ENCODE measurements at regions not wholly inside any gene's neighbourhood (a gene's known extent, or its start where the extent isn't known, plus 50 kb on each side); places are given as distances from the start of the nearest gene placed in this dataset.

GRCh38 chr14:96979611-96980074 lies 182.5 kb downstream of the VRK1 start:
- DNase-seq (ENCODE audit: low read depth), result no peak

- DNase-seq (ENCODE audit: low read depth), result no peak
Observed at GRCh38 chr14:96980835-96981234, 183.7 kb downstream of the VRK1 start.

DNA sequence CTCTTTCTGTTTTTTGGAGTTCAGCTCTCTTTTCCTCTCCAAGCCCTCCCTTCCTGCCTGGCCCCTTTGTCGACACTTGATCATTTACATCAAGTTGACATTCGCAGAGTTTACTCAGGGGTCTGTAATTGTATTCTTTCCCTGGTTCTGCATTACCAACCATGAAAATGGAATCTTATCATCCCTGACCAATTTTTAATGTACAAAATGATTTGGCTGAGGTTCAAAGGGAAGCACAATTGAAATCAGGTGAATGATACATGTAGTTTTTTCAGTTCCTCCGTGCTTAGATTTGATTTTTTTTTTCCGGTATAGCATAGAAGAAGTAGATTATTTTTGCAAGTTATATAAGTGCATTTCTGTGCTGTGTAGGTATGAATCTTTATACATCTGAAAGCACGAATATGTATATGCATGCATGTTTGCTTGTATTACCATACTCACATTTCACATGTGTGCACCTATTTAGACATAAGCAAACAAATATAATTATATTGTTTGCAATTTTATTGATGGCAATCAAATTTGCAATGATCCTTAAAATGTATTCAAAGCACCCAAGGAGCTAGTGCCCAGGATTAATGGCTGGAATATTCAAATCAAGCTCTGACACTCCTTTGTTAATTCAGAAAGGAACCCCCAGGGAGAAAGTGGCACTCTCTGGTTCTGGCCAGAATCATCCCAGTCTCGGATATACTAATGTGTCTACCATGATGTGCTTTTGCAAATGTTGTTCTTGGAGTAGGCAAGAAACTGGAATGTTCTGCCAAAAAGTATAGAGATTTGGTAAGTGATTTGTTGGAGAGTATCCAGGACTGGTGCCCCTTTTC lies 189.3 kb downstream of the VRK1 start:
- no peak for DNase-seq (ENCODE audit: low read depth)

- no peak for DNase-seq (ENCODE audit: low read depth)
Observed at GRCh38 chr14:96987086-96987474, 189.9 kb downstream of the VRK1 start.

GRCh38 chr14:96987771-96988170 lies 190.6 kb downstream of the VRK1 start:
- DNase-seq (ENCODE audit: low read depth), result no peak

GRCh38 chr14:96989306-96989705 lies 192.1 kb downstream of the VRK1 start:
- no peak for DNase-seq (ENCODE audit: low read depth)

DNA sequence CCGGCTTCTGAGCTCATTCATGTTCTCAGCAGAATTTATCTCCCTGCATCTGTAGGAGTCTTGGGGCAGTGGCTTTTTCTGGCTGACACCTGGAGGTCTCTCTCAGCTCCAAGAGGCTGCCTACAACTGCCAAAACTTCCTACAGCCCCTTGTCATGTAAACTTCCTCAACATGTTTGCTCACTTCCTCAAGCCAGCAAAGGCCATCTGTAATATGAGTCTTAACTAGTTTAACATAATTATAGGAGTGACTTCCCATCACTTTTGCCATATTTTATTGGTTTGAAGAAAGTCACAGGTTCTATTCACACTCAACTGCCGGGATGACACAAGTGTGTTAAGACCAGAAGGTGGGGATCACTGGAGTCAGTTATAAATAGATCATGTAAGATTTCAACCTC lies 194.0 kb downstream of the VRK1 start:
- no peak for DNase-seq (ENCODE audit: low read depth)

DNA sequence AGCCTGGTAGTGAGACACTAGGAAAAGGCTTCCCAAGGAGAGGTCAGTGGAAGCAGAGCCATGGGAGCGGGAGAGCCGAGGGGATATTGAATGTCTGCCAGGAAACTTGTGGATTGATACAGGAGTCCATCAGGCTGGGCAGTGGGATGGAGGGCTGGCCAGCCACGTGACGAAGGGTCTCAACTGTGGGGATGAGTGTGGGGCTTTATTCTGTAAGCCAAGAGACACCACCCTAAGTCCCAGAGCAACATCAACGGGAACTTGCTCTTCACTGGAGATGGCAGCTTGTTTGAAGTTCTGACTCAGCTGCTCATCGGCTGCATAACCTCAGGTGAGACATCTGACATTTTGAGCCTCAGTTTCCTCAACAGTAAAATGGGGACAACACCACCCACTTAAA lies 197.8 kb downstream of the VRK1 start:
- DNase-seq (ENCODE audit: low read depth), result no peak

DNA sequence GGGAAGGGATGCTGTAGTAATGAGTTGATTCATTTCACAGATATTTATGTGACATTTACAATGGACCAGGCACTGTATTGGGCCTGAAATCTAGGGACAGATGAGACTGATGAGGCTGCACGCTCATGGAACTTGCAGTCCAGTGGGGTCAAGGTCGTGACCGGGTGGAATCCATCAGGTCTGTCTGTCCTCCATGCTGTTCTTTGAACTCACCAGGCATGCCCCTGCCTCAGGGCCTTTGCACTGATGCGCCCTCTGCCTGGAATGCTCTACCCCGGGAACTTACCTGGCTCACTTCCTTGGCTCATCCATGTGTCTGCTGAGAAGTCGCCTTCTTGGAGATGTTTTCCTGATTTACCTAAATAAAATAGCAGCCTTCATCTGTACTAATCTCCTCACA lies 200.1 kb downstream of the VRK1 start:
- no peak for DNase-seq (ENCODE audit: low read depth)

- no peak for DNase-seq (ENCODE audit: low read depth)
Observed at GRCh38 chr14:96997996-96998395, 200.8 kb downstream of the VRK1 start.

GRCh38 chr14:96999654-97000155 lies 202.5 kb downstream of the VRK1 start:
- no peak for DNase-seq (ENCODE audit: low read depth)

GRCh38 chr14:97002454-97002853 lies 205.3 kb downstream of the VRK1 start:
- DNase-seq (ENCODE audit: low read depth), result no peak

GRCh38 chr14:97005934-97006333 lies 208.8 kb downstream of the VRK1 start:
- DNase-seq (ENCODE audit: low read depth), result no peak

DNA sequence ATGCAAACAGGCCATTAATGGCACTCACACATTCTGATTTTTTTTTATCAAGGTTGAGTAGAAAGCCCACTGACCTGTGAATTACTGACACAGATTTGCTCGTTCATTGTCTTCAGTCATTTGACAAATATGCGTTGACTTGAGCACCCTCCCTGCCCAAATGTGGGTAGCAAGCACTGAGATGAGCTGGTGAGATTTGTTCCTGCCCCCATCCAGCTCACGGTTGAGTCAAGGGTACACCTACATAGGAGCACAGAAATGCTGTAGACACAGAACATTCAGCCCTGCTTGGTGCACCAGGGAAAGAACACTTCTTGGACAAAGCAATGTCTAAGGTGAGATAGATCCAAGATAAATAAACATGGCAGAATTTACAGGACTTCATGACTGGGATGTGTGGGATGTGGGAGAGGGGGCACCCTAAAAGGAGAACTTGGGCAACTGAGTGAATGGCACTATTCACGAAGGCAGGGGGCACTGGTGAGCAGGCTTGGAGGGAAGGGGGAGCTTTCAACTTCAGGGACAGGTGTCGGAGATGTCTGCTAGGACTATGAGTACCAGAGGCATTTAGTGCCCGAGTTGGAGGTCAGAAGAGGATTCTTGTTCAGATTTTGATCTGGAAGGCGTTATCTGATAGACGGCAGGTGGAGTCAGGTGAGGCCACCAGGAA lies 213.4 kb downstream of the VRK1 start:
- no peak for DNase-seq (ENCODE audit: low read depth)

DNA sequence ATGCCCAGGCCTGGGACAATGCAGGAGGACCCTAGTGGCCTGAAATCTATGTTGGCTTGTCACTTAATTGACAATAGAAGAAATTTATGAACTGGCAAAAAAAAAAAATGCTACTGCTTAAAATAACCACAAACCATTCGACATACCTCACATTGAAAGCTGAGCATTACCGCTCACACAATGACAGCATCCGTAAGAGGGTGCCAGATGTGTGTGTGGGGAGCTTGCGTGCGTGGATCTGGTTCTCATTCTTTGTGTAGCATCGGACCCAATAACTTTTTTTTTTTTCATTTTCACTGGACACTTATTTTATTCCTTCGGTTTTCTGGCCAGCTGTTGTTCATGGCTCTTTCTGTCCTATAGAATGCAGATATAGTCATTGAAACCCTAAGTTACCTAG lies 216.7 kb downstream of the VRK1 start:
- DNase-seq (ENCODE audit: low read depth), result no peak

- no peak for DNase-seq (ENCODE audit: low read depth)
Observed at GRCh38 chr14:97021001-97021400, 223.8 kb downstream of the VRK1 start.

- DNase-seq (ENCODE audit: low read depth), result no peak
Observed at GRCh38 chr14:97021571-97022168, 224.5 kb downstream of the VRK1 start.

GRCh38 chr14:97022741-97023140 lies 225.6 kb downstream of the VRK1 start:
- DNase-seq (ENCODE audit: low read depth), result no peak

- no peak for DNase-seq (ENCODE audit: low read depth)
Observed at GRCh38 chr14:97023871-97024270, 226.7 kb downstream of the VRK1 start.

DNA sequence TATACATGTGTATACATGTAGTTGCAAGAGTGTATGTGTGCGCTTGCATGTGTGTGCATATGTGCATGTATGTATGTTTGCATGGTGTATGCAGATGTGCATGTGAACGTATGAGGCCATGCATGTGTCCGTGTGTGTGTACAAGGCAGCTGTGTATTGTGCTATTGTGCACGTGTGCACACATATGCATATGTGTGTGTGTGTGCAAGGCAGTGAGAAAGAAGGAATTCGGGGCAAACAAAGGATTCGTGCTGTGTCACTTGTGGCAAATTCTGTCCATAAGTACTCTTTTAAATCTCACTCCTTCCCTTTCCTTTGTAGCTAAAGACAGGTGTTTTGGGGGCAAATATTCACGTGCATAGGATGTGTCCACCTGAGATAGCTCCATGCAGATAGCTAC lies 227.1 kb downstream of the VRK1 start:
- DNase-seq (ENCODE audit: low read depth), result no peak

DNA sequence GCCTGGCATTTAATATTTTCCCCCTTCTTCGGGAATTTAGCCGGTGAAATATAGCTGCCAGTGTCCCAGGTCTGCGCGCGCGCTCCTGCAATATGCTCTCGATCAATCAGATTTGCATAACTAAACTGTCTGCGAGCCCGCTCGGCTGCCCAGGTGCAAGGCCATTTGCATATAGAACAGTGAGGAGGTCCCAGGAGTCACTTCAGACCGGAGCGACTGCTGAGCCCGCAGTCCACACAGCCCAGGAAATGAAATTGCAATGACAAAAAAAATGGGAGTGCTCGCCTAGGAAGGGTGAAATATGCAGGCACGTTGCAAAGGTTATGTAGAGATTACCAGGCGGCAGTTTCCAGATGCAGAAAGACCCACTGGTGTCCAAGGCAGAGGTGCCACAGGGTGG lies 228.5 kb downstream of the VRK1 start:
- DNase-seq (ENCODE audit: low read depth), result no peak

Measured in myocyte (in vitro differentiated cells).